Epithelial cell of prostate (primary cell): ENCODE measurements at regions not wholly inside any gene's neighbourhood (a gene's known extent, or its start where the extent isn't known, plus 50 kb on each side); places are given as distances from the start of the nearest gene placed in this dataset.

Source experiments
- DNase-seq: peaks from one replicate; pipeline ENCODE4 v3.0.0-alpha.2; 2011; ENCODE audit warnings: low read depth, low spot score
- H3K27ac ChIP-seq: fragments of 450-650 bp; 2 replicates; pipeline ENCODE4 v1.5.1; 2017; ENCODE audit warnings: mild to moderate bottlenecking

GRCh38 chr7:121475806-121476205 is 79.7 kb upstream of the FAM3C start:
- no peak for DNase-seq
- no peak overlapping the region for H3K27ac ChIP-seq

GRCh38 chr7:121474301-121474673 is 78.2 kb upstream of the FAM3C start:
- no peak overlapping the region for H3K27ac ChIP-seq
- DNase-seq: no peak

- no peak overlapping the region for H3K27ac ChIP-seq
- no peak for DNase-seq
Measured at GRCh38 chr7:121473645-121474300, 77.7 kb upstream of the FAM3C start.

GRCh38 chr7:121466455-121466854 is 70.3 kb upstream of the FAM3C start:
- H3K27ac ChIP-seq: no peak overlapping the region
- DNase-seq: no peak

- H3K27ac ChIP-seq: no peak overlapping the region
- no peak for DNase-seq
Measured at GRCh38 chr7:121459148-121459547, 63.0 kb upstream of the FAM3C start.

- DNase-seq: no peak
- H3K27ac ChIP-seq: no peak overlapping the region
Measured at GRCh38 chr7:121456785-121457359, 60.8 kb upstream of the FAM3C start.

- DNase-seq: no peak
- no peak overlapping the region for H3K27ac ChIP-seq
Measured at GRCh38 chr7:121456015-121456414, 59.9 kb upstream of the FAM3C start.

GRCh38 chr7:121452389-121452788 is 56.3 kb upstream of the FAM3C start:
- no peak for DNase-seq
- H3K27ac ChIP-seq: no peak overlapping the region

GRCh38 chr7:121451367-121452094 is 55.4 kb upstream of the FAM3C start:
- no peak for DNase-seq
- no peak overlapping the region for H3K27ac ChIP-seq

GRCh38 chr7:121450631-121451198 is 54.6 kb upstream of the FAM3C start:
- no peak for DNase-seq
- H3K27ac ChIP-seq: no peak overlapping the region

- no peak for DNase-seq
- H3K27ac ChIP-seq: no peak overlapping the region
Measured at GRCh38 chr7:121449735-121450240, 53.7 kb upstream of the FAM3C start.

- no peak for DNase-seq
- H3K27ac ChIP-seq: no peak overlapping the region
Measured at GRCh38 chr7:121449329-121449728, 53.2 kb upstream of the FAM3C start.

- H3K27ac ChIP-seq: no peak overlapping the region
- DNase-seq: no peak
Measured at GRCh38 chr7:121448429-121448828, 52.3 kb upstream of the FAM3C start.

- no peak for DNase-seq
- no peak overlapping the region for H3K27ac ChIP-seq
Measured at GRCh38 chr7:121447911-121448300, 51.8 kb upstream of the FAM3C start.

- no peak overlapping the region for H3K27ac ChIP-seq
- DNase-seq: no peak
Measured at GRCh38 chr7:121447243-121447910, 51.3 kb upstream of the FAM3C start.

- no peak overlapping the region for H3K27ac ChIP-seq
- no peak for DNase-seq
Measured at GRCh38 chr7:121446526-121446925, 50.4 kb upstream of the FAM3C start.
